ENCODE measurements at regions not wholly inside any gene's neighbourhood (a gene's known extent, or its start where the extent isn't known, plus 50 kb on each side); places are given as distances from the start of the nearest gene placed in this dataset.

- H2AFZ ChIP-seq (ENCODE audit: low read length): no peak overlapping the region
- H3K9me2 ChIP-seq (replicated peaks; ENCODE audit: low read depth, low read length): no peaks in the 10 kb centered on the region
- H3K4me2 ChIP-seq (ENCODE audit: low read depth, low read length, poor library complexity, severe bottlenecking): no peak overlapping the region
- H3K79me2 ChIP-seq (ENCODE audit: insufficient read depth, low read length): no peaks in the 10 kb centered on the region
- H3K4me3 ChIP-seq (ENCODE audit: low read length, poor library complexity, severe bottlenecking): no peak overlapping the region
- no peak overlapping the region for H3K9ac ChIP-seq (ENCODE audit: low read depth, low read length, poor library complexity, severe bottlenecking)
- no peaks in the 10 kb centered on the region for H3F3A ChIP-seq (ENCODE audit: low read depth)
- no peaks in the 10 kb centered on the region for H3K36me3 ChIP-seq (ENCODE audit: insufficient read depth, low read length)
- H3K4me1 ChIP-seq (ENCODE audit: insufficient read depth, low read length, poor library complexity, severe bottlenecking): no peaks in the 10 kb centered on the region
- TF ChIP-seq CTCF (conservative IDR thresholded peaks at IDR 0.05; ENCODE audit: low read length): no peak
- no peak for TF ChIP-seq EZH2phosphoT487 (IDR thresholded peaks at IDR 0.05; ENCODE audit: borderline replicate concordance)
- no peaks in the 10 kb centered on the region for H4K20me1 ChIP-seq (ENCODE audit: insufficient read depth, low read length, poor library complexity, severe bottlenecking)
- H3K27me3 ChIP-seq (ENCODE audit: insufficient read depth, low read length, poor library complexity, severe bottlenecking): no peaks in the 10 kb centered on the region
- H3K9me3 ChIP-seq (ENCODE audit: insufficient read depth, low read depth, low read length): no peaks in the 10 kb centered on the region
Observed at GRCh38 chr5:108581026-108581425, 166.7 kb upstream of the FER start.

GRCh38 chr5:108579236-108579635 lies 168.5 kb upstream of the FER start:
- Histone ChIP-seq H3K36me3 (ENCODE audit: insufficient read depth, low read length) (no peaks in the 10 kb centered on the region), H3K79me2 (ENCODE audit: insufficient read depth, low read length) (no peaks in the 10 kb centered on the region), H3F3A (ENCODE audit: low read depth) (no peaks in the 10 kb centered on the region), H4K20me1 (ENCODE audit: insufficient read depth, low read length, poor library complexity, severe bottlenecking) (no peaks in the 10 kb centered on the region), H2AFZ (ENCODE audit: low read length) (no peak overlapping the region), H3K9ac (ENCODE audit: low read depth, low read length, poor library complexity, severe bottlenecking) (no peak overlapping the region), H3K9me2 (replicated peaks; ENCODE audit: low read depth, low read length) (no peaks in the 10 kb centered on the region), H3K27me3 (ENCODE audit: insufficient read depth, low read length, poor library complexity, severe bottlenecking) (no peaks in the 10 kb centered on the region), H3K4me1 (ENCODE audit: insufficient read depth, low read length, poor library complexity, severe bottlenecking) (no peaks in the 10 kb centered on the region), H3K4me3 (ENCODE audit: low read length, poor library complexity, severe bottlenecking) (no peak overlapping the region), H3K9me3 (ENCODE audit: insufficient read depth, low read depth, low read length) (no peaks in the 10 kb centered on the region), H3K4me2 (ENCODE audit: low read depth, low read length, poor library complexity, severe bottlenecking) (no peak overlapping the region)
- no peak for TF ChIP-seq EZH2phosphoT487 (IDR thresholded peaks at IDR 0.05; ENCODE audit: borderline replicate concordance)

GRCh38 chr5:108578791-108579190 lies 168.9 kb upstream of the FER start:
- Histone ChIP-seq H3K79me2 (ENCODE audit: insufficient read depth, low read length) (no peaks in the 10 kb centered on the region), H4K20me1 (ENCODE audit: insufficient read depth, low read length, poor library complexity, severe bottlenecking) (no peaks in the 10 kb centered on the region), H3K9ac (ENCODE audit: low read depth, low read length, poor library complexity, severe bottlenecking) (no peak overlapping the region), H3K27me3 (ENCODE audit: insufficient read depth, low read length, poor library complexity, severe bottlenecking) (no peaks in the 10 kb centered on the region), H3F3A (ENCODE audit: low read depth) (no peaks in the 10 kb centered on the region), H3K4me2 (ENCODE audit: low read depth, low read length, poor library complexity, severe bottlenecking) (no peak overlapping the region), H2AFZ (ENCODE audit: low read length) (no peak overlapping the region), H3K9me3 (ENCODE audit: insufficient read depth, low read depth, low read length) (no peaks in the 10 kb centered on the region), H3K4me1 (ENCODE audit: insufficient read depth, low read length, poor library complexity, severe bottlenecking) (no peaks in the 10 kb centered on the region), H3K4me3 (ENCODE audit: low read length, poor library complexity, severe bottlenecking) (no peak overlapping the region), H3K9me2 (replicated peaks; ENCODE audit: low read depth, low read length) (no peaks in the 10 kb centered on the region), H3K36me3 (ENCODE audit: insufficient read depth, low read length) (no peaks in the 10 kb centered on the region)
- TF ChIP-seq EZH2phosphoT487 (IDR thresholded peaks at IDR 0.05; ENCODE audit: borderline replicate concordance) (no peak), CTCF (conservative IDR thresholded peaks at IDR 0.05; ENCODE audit: low read length) (no peak)

- Histone ChIP-seq H3K9me3 (ENCODE audit: insufficient read depth, low read depth, low read length) (no peaks in the 10 kb centered on the region), H3K4me3 (ENCODE audit: low read length, poor library complexity, severe bottlenecking) (no peak overlapping the region), H4K20me1 (ENCODE audit: insufficient read depth, low read length, poor library complexity, severe bottlenecking) (no peaks in the 10 kb centered on the region), H2AFZ (ENCODE audit: low read length) (no peak overlapping the region), H3K79me2 (ENCODE audit: insufficient read depth, low read length) (no peaks in the 10 kb centered on the region), H3F3A (ENCODE audit: low read depth) (no peaks in the 10 kb centered on the region), H3K9ac (ENCODE audit: low read depth, low read length, poor library complexity, severe bottlenecking) (no peak overlapping the region), H3K36me3 (ENCODE audit: insufficient read depth, low read length) (no peaks in the 10 kb centered on the region), H3K9me2 (replicated peaks; ENCODE audit: low read depth, low read length) (no peaks in the 10 kb centered on the region), H3K4me2 (ENCODE audit: low read depth, low read length, poor library complexity, severe bottlenecking) (no peak overlapping the region), H3K4me1 (ENCODE audit: insufficient read depth, low read length, poor library complexity, severe bottlenecking) (no peaks in the 10 kb centered on the region), H3K27me3 (ENCODE audit: insufficient read depth, low read length, poor library complexity, severe bottlenecking) (no peaks in the 10 kb centered on the region)
- TF ChIP-seq CTCF (conservative IDR thresholded peaks at IDR 0.05; ENCODE audit: low read length): no peak
- TF ChIP-seq EZH2phosphoT487 (IDR thresholded peaks at IDR 0.05; ENCODE audit: borderline replicate concordance): no peak
Observed at GRCh38 chr5:108567429-108567828, 180.3 kb upstream of the FER start.

All from Loucy (cell line).